SU-DHL-6 (cell line): ENCODE measurements at regions not wholly inside any gene's neighbourhood (a gene's known extent, or its start where the extent isn't known, plus 50 kb on each side); places are given as distances from the start of the nearest gene placed in this dataset.

ENCODE experiments used
- EZH2phosphoT487 ChIP-seq: fragments of 200-600 bp; sonication (generic), shearing (Covaris generic); conservative IDR thresholded peaks from 2 replicates; pipeline ENCODE4 v1.6.1; 2018; ENCODE audit warnings: mild to moderate bottlenecking, antibody characterized with exemption, low read length, moderate library complexity, mixed read lengths
- TF ChIP-seq, protein P1 (sequence below): fragments of 200-600 bp; sonication (generic); IDR thresholded peaks from one replicate; pipeline ENCODE4 v1.5.1; 2017; ENCODE audit warnings: antibody characterized with exemption, mild to moderate bottlenecking, low read length, moderate library complexity; ENCODE audit not compliant: insufficient read depth, poor library complexity, severe bottlenecking

GRCh38 chr12:130266751-130267150 is 70.9 kb upstream of the PIWIL1 start:
- TF ChIP-seq EZH2phosphoT487, result no peak
- TF ChIP-seq, protein P1, sequence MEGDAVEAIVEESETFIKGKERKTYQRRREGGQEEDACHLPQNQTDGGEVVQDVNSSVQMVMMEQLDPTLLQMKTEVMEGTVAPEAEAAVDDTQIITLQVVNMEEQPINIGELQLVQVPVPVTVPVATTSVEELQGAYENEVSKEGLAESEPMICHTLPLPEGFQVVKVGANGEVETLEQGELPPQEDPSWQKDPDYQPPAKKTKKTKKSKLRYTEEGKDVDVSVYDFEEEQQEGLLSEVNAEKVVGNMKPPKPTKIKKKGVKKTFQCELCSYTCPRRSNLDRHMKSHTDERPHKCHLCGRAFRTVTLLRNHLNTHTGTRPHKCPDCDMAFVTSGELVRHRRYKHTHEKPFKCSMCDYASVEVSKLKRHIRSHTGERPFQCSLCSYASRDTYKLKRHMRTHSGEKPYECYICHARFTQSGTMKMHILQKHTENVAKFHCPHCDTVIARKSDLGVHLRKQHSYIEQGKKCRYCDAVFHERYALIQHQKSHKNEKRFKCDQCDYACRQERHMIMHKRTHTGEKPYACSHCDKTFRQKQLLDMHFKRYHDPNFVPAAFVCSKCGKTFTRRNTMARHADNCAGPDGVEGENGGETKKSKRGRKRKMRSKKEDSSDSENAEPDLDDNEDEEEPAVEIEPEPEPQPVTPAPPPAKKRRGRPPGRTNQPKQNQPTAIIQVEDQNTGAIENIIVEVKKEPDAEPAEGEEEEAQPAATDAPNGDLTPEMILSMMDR, result no peak
